Skeletal muscle tissue (tissue), 3 donors: ENCODE measurements at regions not wholly inside any gene's neighbourhood (a gene's known extent, or its start where the extent isn't known, plus 50 kb on each side); places are given as distances from the start of the nearest gene placed in this dataset.

Experiments used
- H3K27ac ChIP-seq: one replicate; pipeline ENCODE4 v1.7.0; 2013; ENCODE audit warnings: mild to moderate bottlenecking, low read depth, low read length, inconsistent platforms
- H3K27me3 ChIP-seq, 3 donors: one replicate each; pipeline ENCODE4 v1.7.0; 2013; ENCODE audit warnings: low read length in 3 of 3; ENCODE audit not compliant: control insufficient read depth in 3 of 3, insufficient read depth in 3 of 3
- H3K36me3 ChIP-seq, 3 donors: one replicate each; pipeline ENCODE4 v1.7.0; 2013; ENCODE audit warnings: low read length in 3 of 3; ENCODE audit not compliant: control insufficient read depth in 3 of 3, insufficient read depth in 3 of 3
- H3K4me1 ChIP-seq, 3 donors: one replicate each; pipeline ENCODE4 v1.7.0; 2013; ENCODE audit warnings: low read length in 3 of 3, mild to moderate bottlenecking in 3 of 3; ENCODE audit not compliant: control insufficient read depth in 3 of 3, insufficient read depth in 3 of 3
- H3K4me3 ChIP-seq, 3 donors: one replicate each; pipeline ENCODE4 v1.7.0; 2013; ENCODE audit warnings: low read length in 3 of 3
- H3K9ac ChIP-seq, 3 donors: one replicate each; pipeline ENCODE4 v1.7.0; 2013; ENCODE audit warnings: low read length in 3 of 3, mild to moderate bottlenecking in 3 of 3, moderate library complexity in 2 of 3, low read depth in 1 of 3
- H3K9me3 ChIP-seq, 3 donors: one replicate each; pipeline ENCODE4 v1.7.0; 2013; ENCODE audit warnings: low read length in 3 of 3; ENCODE audit not compliant: control insufficient read depth in 3 of 3
- donor health status: Osteomylitis.

DNA sequence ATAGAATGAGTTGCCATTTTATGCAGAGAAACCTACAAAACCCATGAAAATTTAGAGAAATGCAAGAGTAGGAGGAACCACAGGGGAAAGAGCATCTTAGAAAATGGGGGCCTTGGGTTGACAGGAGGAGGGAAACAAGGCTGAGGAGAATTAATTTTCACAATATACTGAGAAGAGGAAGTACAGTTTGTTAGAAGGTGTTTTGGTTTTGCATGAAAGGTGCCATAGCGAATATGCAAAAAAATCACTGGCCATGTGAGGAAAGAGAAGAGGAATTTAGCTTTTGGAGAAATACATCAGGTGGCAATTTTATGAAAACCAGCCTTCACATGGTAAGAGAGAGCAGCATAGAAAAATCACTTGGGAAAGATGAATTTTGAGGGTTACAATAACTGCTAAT lies 413.9 kb upstream of the C2CD4B start:
- Histone ChIP-seq H3K4me3 (no peak overlapping the region), H3K9ac (no peak overlapping the region), H3K27me3 (no peaks in the 10 kb centered on the region), H3K27ac (no peak overlapping the region), H3K9me3 (no peaks in the 10 kb centered on the region), H3K36me3 (no peaks in the 10 kb centered on the region), H3K4me1 (peaks cover 0 to 12% (median 5%) of the 10 kb centered on the region in 3 donors)

DNA sequence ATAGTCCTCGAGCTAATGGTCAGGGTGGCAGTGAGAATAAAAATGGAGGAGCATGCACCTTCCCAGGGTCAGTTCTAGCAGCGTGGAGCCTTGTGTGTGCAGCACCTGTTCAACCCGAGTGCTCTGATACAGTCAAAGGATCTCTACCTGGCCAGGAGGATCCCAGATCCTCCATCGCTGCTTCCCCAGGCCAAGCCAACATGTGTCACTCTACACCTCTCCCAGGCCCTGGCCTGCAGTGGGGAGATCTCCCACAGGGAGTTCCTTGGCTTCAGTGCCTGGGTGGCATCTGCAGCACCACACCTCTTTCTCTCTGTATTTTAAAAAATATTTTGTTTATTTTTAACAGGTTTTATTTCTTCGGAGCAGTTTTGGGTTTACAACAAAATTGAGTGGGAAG lies 414.8 kb upstream of the C2CD4B start:
- no peaks in the 10 kb centered on the region for H3K9me3 ChIP-seq
- no peaks in the 10 kb centered on the region for H3K27me3 ChIP-seq
- no peak overlapping the region for H3K9ac ChIP-seq
- no peak overlapping the region for H3K27ac ChIP-seq
- H3K36me3 ChIP-seq = no peaks in the 10 kb centered on the region
- no peak overlapping the region for H3K4me3 ChIP-seq
- H3K4me1 ChIP-seq = peaks cover 0 to 12% (median 5%) of the 10 kb centered on the region in 3 donors

GRCh38 chr15:62582580-62582979 lies 417.5 kb upstream of the C2CD4B start:
- Histone ChIP-seq H3K4me3 (no peak overlapping the region), H3K9me3 (no peaks in the 10 kb centered on the region), H3K27me3 (no peaks in the 10 kb centered on the region), H3K9ac (no peak overlapping the region), H3K4me1 (peaks cover 0 to 16% (median 5%) of the 10 kb centered on the region in 3 donors), H3K36me3 (no peaks in the 10 kb centered on the region), H3K27ac (no peak overlapping the region)

GRCh38 chr15:62584301-62585235 lies 419.5 kb upstream of the C2CD4B start:
- H3K4me3 ChIP-seq = no peak overlapping the region
- no peak overlapping the region for H3K27ac ChIP-seq
- peaks cover 0 to 12% (median 5%) of the 10 kb centered on the region in 3 donors for H3K4me1 ChIP-seq

DNA sequence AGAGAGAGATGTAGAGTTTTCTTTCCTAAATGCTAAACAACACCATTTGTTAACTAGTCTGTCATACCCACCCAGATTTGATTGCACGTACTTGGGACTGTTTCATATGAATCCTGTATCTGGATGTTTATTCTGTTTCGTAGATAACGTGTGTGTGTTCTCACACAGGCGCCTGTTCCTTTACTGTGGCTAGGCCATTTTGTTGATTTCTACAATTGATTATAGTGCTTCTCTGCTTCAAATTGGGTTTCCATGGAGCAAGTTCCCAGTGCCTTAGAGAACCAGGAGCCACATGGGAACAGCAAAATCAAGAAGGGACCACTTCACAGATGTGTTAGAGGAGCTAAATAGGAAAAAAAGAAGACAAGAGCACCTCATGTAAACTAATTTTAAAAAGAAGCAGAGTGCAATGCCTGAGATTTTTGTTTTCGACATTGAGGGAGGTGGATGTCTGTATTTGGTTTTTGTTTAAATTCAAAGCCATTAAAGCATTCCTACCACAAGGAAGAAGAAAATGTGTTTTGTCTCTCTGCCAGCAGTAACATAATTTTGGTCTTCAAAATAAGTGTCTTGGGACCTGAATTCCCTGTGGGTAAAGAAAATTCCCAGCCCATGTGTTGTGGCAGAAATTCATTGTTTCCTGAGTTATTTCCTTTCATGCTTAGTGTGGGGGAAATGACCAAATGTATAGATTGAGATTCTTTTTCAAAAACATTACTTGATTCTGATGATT lies 424.0 kb upstream of the C2CD4B start:
- no peaks in the 10 kb centered on the region for H3K27me3 ChIP-seq
- H3K9ac ChIP-seq = no peak overlapping the region
- no peak overlapping the region for H3K4me3 ChIP-seq
- H3K4me1 ChIP-seq = peaks cover 3 to 9% (median 4%) of the 10 kb centered on the region in 3 donors
- H3K9me3 ChIP-seq = no peaks in the 10 kb centered on the region
- H3K36me3 ChIP-seq = no peaks in the 10 kb centered on the region
- H3K27ac ChIP-seq = no peak overlapping the region

More at GRCh38 chr15:62584301-62585235, 419.5 kb upstream of the C2CD4B start:
- H3K27me3 ChIP-seq = no peaks in the 10 kb centered on the region
- no peak overlapping the region for H3K9ac ChIP-seq
- H3K36me3 ChIP-seq = no peaks in the 10 kb centered on the region
- H3K9me3 ChIP-seq = no peaks in the 10 kb centered on the region

GRCh38 chr15:62591842-62592838 lies 427.1 kb upstream of the C2CD4B start:
- no peaks in the 10 kb centered on the region for H3K36me3 ChIP-seq
- peaks cover 0 to 9% (median 3%) of the 10 kb centered on the region in 3 donors for H3K4me1 ChIP-seq
- H3K9me3 ChIP-seq = no peaks in the 10 kb centered on the region
- no peak overlapping the region for H3K9ac ChIP-seq
- H3K27ac ChIP-seq = no peak overlapping the region
- H3K27me3 ChIP-seq = no peaks in the 10 kb centered on the region
- H3K4me3 ChIP-seq = no peak overlapping the region

- Histone ChIP-seq H3K27ac (no peak overlapping the region), H3K27me3 (no peaks in the 10 kb centered on the region), H3K36me3 (no peaks in the 10 kb centered on the region), H3K4me1 (peaks cover 0 to 9% (median 3%) of the 10 kb centered on the region in 3 donors), H3K4me3 (no peak overlapping the region), H3K9ac (no peak overlapping the region), H3K9me3 (no peaks in the 10 kb centered on the region)
These were observed 427.8 kb upstream of the C2CD4B start for GRCh38 chr15:62592920-62593319.

- Histone ChIP-seq H3K36me3 (no peaks in the 10 kb centered on the region), H3K9me3 (no peaks in the 10 kb centered on the region), H3K27ac (no peak overlapping the region), H3K4me1 (peaks cover 0 to 9% (median 3%) of the 10 kb centered on the region in 3 donors), H3K4me3 (no peak overlapping the region), H3K27me3 (no peaks in the 10 kb centered on the region), H3K9ac (no peak overlapping the region)
These were observed 428.8 kb upstream of the C2CD4B start for GRCh38 chr15:62593681-62594399.

DNA sequence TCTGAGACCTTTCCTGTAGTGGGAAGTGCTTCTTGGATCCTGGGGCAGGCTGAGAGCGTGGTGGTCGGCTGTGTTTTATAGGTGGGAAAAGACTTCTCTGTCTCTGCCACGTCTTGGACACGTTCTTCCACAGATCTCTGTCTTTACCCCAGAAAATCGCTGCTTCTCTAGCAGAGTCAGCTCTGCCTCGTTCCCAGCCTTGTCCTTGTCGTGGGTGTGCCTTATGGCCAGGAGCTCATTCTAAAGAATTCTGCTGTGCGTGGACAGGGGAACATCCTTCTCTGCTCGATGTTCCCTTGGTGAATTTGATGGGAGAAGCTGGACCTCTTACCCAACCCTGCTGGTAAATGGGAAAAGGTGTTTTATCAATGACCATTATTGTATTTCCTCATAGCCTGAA lies 433.1 kb upstream of the C2CD4B start:
- Histone ChIP-seq H3K36me3 (no peaks in the 10 kb centered on the region), H3K9ac (no peak overlapping the region), H3K27ac (no peak overlapping the region), H3K9me3 (no peaks in the 10 kb centered on the region), H3K27me3 (no peaks in the 10 kb centered on the region), H3K4me1 (peaks cover 0 to 6% (median 6%) of the 10 kb centered on the region in 3 donors), H3K4me3 (no peak overlapping the region)
